ENCODE measurements at regions not wholly inside any gene's neighbourhood (a gene's known extent, or its start where the extent isn't known, plus 50 kb on each side); places are given as distances from the start of the nearest gene placed in this dataset.

GRCh38 chr14:100651999-100652508, 64.8 kb upstream of the BEGAIN start:
- Histone ChIP-seq H3K27ac (ENCODE audit: low read depth, low read length) (no peak overlapping the region), H3K79me2 (ENCODE audit: insufficient read depth, low read length) (no peaks in the 10 kb centered on the region), H3K4me1 (ENCODE audit: insufficient read depth, low read length) (peaks cover 15% of the 10 kb centered on the region), H3K27me3 (ENCODE audit: insufficient read depth, low read length) (peaks cover 21% of the 10 kb centered on the region), H4K20me1 (ENCODE audit: insufficient read depth, low read length) (no peaks in the 10 kb centered on the region), H3K4me2 (ENCODE audit: insufficient read depth, low read length) (no peak overlapping the region), H3K9me3 (ENCODE audit: low read depth, low read length) (no peaks in the 10 kb centered on the region), H2AFZ (ENCODE audit: low read length) (no peak overlapping the region), H3K4me3 (ENCODE audit: insufficient read depth, low read length) (no peak overlapping the region), H3K36me3 (ENCODE audit: insufficient read depth, low read length) (no peaks in the 10 kb centered on the region)
- TF ChIP-seq, protein P1, sequence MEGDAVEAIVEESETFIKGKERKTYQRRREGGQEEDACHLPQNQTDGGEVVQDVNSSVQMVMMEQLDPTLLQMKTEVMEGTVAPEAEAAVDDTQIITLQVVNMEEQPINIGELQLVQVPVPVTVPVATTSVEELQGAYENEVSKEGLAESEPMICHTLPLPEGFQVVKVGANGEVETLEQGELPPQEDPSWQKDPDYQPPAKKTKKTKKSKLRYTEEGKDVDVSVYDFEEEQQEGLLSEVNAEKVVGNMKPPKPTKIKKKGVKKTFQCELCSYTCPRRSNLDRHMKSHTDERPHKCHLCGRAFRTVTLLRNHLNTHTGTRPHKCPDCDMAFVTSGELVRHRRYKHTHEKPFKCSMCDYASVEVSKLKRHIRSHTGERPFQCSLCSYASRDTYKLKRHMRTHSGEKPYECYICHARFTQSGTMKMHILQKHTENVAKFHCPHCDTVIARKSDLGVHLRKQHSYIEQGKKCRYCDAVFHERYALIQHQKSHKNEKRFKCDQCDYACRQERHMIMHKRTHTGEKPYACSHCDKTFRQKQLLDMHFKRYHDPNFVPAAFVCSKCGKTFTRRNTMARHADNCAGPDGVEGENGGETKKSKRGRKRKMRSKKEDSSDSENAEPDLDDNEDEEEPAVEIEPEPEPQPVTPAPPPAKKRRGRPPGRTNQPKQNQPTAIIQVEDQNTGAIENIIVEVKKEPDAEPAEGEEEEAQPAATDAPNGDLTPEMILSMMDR (IDR thresholded peaks at IDR 0.05; ENCODE audit: extremely low read depth, low read depth, low read length), result no peak
- DNase-seq (ENCODE audit: insufficient read length, low spot score, missing footprints), result peak; percentile 85

DNA sequence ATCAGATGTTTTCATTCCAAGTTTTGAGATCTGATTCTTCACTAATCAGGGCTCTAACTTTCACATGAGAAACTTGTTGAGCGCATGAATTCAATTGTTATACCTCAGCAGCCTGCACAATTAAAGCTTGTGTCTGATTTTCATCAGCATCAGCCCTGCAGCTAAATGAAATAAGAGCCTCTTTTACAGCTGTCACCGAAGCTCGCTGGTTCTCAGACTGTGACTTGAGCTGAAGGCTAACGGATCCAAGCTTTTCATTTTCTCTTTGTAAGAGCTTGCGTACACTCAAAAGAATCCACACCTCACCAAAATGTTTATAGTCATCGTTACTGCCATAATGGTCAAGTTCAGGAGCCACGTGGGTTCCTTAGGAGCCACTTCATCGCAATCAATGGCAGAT, 65.5 kb upstream of the BEGAIN start:
- Histone ChIP-seq H3K79me2 (ENCODE audit: insufficient read depth, low read length) (no peaks in the 10 kb centered on the region), H3K4me3 (ENCODE audit: insufficient read depth, low read length) (no peak overlapping the region), H3K4me2 (ENCODE audit: insufficient read depth, low read length) (no peak overlapping the region), H3K4me1 (ENCODE audit: insufficient read depth, low read length) (peaks cover 15% of the 10 kb centered on the region), H2AFZ (ENCODE audit: low read length) (no peak overlapping the region), H4K20me1 (ENCODE audit: insufficient read depth, low read length) (no peaks in the 10 kb centered on the region), H3K36me3 (ENCODE audit: insufficient read depth, low read length) (no peaks in the 10 kb centered on the region), H3K27ac (ENCODE audit: low read depth, low read length) (no peak overlapping the region), H3K9me3 (ENCODE audit: low read depth, low read length) (no peaks in the 10 kb centered on the region), H3K27me3 (ENCODE audit: insufficient read depth, low read length) (peaks cover 24% of the 10 kb centered on the region)
- no peak for DNase-seq (ENCODE audit: insufficient read length, low spot score, missing footprints)
- TF ChIP-seq, protein P1 (IDR thresholded peaks at IDR 0.05; ENCODE audit: extremely low read depth, low read depth, low read length), result no peak

- TF ChIP-seq, protein P1 (IDR thresholded peaks at IDR 0.05; ENCODE audit: extremely low read depth, low read depth, low read length), result peak; percentile 67
- H3K4me3 ChIP-seq (ENCODE audit: insufficient read depth, low read length), result no peak overlapping the region
- H3K27me3 ChIP-seq (ENCODE audit: insufficient read depth, low read length), result peaks cover 24% of the 10 kb centered on the region
- H2AFZ ChIP-seq (ENCODE audit: low read length), result no peak overlapping the region
- no peak overlapping the region for H3K4me2 ChIP-seq (ENCODE audit: insufficient read depth, low read length)
- H3K36me3 ChIP-seq (ENCODE audit: insufficient read depth, low read length), result no peaks in the 10 kb centered on the region
- H3K79me2 ChIP-seq (ENCODE audit: insufficient read depth, low read length), result no peaks in the 10 kb centered on the region
- H3K4me1 ChIP-seq (ENCODE audit: insufficient read depth, low read length), result peaks cover 15% of the 10 kb centered on the region
- no peaks in the 10 kb centered on the region for H3K9me3 ChIP-seq (ENCODE audit: low read depth, low read length)
- peak; percentile 86 for DNase-seq (ENCODE audit: insufficient read length, low spot score, missing footprints)
- no peaks in the 10 kb centered on the region for H4K20me1 ChIP-seq (ENCODE audit: insufficient read depth, low read length)
- H3K27ac ChIP-seq (ENCODE audit: low read depth, low read length), result no peak overlapping the region
Observed at GRCh38 chr14:100653409-100653808, 66.2 kb upstream of the BEGAIN start.

DNA sequence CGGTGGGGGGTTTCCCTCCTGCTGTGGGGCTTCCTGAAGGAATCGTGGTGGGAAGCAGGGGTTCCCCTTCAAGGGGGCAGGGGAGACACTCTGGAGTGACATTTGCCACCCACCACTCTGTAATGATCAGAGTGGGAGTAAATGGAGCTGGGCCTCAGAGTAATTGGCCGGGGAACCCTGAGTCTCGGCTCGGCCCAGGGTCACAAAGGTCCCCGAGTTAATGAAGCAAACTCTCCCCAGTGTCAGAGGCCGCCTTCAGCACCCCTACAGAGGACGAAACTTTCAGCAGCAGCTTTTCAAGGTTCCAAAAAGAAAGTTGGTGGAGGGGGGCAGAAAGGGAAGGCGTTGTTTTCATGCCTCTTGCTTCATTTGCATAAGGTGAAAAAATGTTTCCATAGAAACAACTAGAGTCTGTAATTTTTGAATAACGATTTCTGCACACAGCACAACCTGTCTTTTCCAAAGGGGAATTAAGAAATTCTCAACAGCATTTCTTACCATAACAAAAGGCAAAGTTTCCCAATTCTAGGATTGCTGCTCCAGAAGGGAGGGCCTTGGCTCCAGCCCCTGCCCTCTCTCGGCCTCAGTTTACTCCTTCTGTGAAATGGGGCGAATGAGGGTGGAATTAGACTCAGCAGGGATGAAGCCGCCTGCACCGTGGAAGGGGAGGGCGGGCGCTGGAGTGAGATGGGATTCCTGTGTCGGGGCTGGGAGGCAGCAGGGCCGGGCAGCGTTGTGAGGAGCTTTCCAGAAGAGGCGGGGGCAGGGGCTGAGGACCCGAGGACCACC, 67.0 kb upstream of the BEGAIN start:
- H3K4me3 ChIP-seq (ENCODE audit: insufficient read depth, low read length), result peak overlapping the region; percentile 19
- H3K4me1 ChIP-seq (ENCODE audit: insufficient read depth, low read length), result peaks cover 10% of the 10 kb centered on the region
- H3K27ac ChIP-seq (ENCODE audit: low read depth, low read length), result no peak overlapping the region
- H3K27me3 ChIP-seq (ENCODE audit: insufficient read depth, low read length), result peaks cover 24% of the 10 kb centered on the region
- H4K20me1 ChIP-seq (ENCODE audit: insufficient read depth, low read length), result no peaks in the 10 kb centered on the region
- H2AFZ ChIP-seq (ENCODE audit: low read length), result no peak overlapping the region
- DNase-seq (ENCODE audit: insufficient read length, low spot score, missing footprints), result peak; percentile 42
- peak overlapping the region; percentile 57 for H3K4me2 ChIP-seq (ENCODE audit: insufficient read depth, low read length)
- TF ChIP-seq, protein P1 (IDR thresholded peaks at IDR 0.05; ENCODE audit: extremely low read depth, low read depth, low read length), result no peak
- H3K9me3 ChIP-seq (ENCODE audit: low read depth, low read length), result no peaks in the 10 kb centered on the region
- no peaks in the 10 kb centered on the region for H3K79me2 ChIP-seq (ENCODE audit: insufficient read depth, low read length)
- H3K36me3 ChIP-seq (ENCODE audit: insufficient read depth, low read length), result no peaks in the 10 kb centered on the region
